ENCODE measurements at regions not wholly inside any gene's neighbourhood (a gene's known extent, or its start where the extent isn't known, plus 50 kb on each side); places are given as distances from the start of the nearest gene placed in this dataset.

DNA sequence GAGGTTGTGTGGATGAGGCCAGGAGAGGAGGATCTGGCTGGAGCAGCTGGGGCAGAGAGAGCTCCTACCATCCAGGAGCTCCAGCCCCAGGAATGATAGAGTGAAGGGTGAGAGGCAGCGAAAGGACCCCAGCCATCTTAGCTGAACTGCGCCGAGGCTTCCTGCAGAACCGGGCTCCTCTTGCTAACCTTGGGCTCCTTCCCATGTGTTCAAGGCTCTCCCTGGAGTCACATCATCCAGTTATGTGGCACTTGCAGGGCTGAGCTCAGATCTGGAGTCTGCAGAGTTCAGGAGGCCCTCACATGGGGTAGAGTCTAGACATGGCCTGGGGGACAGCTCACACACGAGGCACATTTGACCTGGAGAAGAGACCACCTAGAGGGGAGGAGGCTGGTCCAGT lies 225.0 kb upstream of the ZNF32 start:
- H2AFZ ChIP-seq (ENCODE audit: low read depth, low read length), result no peak overlapping the region
- H3K9me3 ChIP-seq (ENCODE audit: insufficient read depth, low read length), result no peaks in the 10 kb centered on the region
- H3K4me2 ChIP-seq (ENCODE audit: low read length), result no peak overlapping the region
- no peaks in the 10 kb centered on the region for H4K20me1 ChIP-seq (ENCODE audit: insufficient read depth, low read length)
- no peaks in the 10 kb centered on the region for H3K36me3 ChIP-seq (replicated peaks; ENCODE audit: low read depth, low read length)
- TF ChIP-seq CTCF (IDR thresholded peaks at IDR 0.05; ENCODE audit: low read depth, low read length), result no peak
- TF ChIP-seq EZH2phosphoT487 (IDR thresholded peaks at IDR 0.05; ENCODE audit: low read depth), result no peak
- no peak overlapping the region for H3K4me3 ChIP-seq (ENCODE audit: low read length)
- no peaks in the 10 kb centered on the region for H3K4me1 ChIP-seq (ENCODE audit: low read length)
- H3K27me3 ChIP-seq (ENCODE audit: low read depth, low read length), result no peaks in the 10 kb centered on the region
- no peak overlapping the region for H3K9ac ChIP-seq (ENCODE audit: low read length)
- no peak overlapping the region for H3K27ac ChIP-seq (ENCODE audit: low read length)
- H3K79me2 ChIP-seq (ENCODE audit: low read length), result no peaks in the 10 kb centered on the region

- Histone ChIP-seq H3K36me3 (replicated peaks; ENCODE audit: low read depth, low read length) (no peaks in the 10 kb centered on the region), H3K27me3 (ENCODE audit: low read depth, low read length) (no peaks in the 10 kb centered on the region), H3K4me1 (ENCODE audit: low read length) (no peaks in the 10 kb centered on the region), H3K9me3 (ENCODE audit: insufficient read depth, low read length) (no peaks in the 10 kb centered on the region), H3K4me2 (ENCODE audit: low read length) (no peak overlapping the region), H2AFZ (ENCODE audit: low read depth, low read length) (no peak overlapping the region), H3K9ac (ENCODE audit: low read length) (no peak overlapping the region), H3K4me3 (ENCODE audit: low read length) (no peak overlapping the region), H3K79me2 (ENCODE audit: low read length) (no peaks in the 10 kb centered on the region), H4K20me1 (ENCODE audit: insufficient read depth, low read length) (no peaks in the 10 kb centered on the region), H3K27ac (ENCODE audit: low read length) (no peak overlapping the region)
- TF ChIP-seq CTCF (IDR thresholded peaks at IDR 0.05; ENCODE audit: low read depth, low read length) (no peak), EZH2phosphoT487 (IDR thresholded peaks at IDR 0.05; ENCODE audit: low read depth) (no peak)
Observed at GRCh38 chr10:43872644-43873043, 224.0 kb upstream of the ZNF32 start.

- no peaks in the 10 kb centered on the region for H3K36me3 ChIP-seq (replicated peaks; ENCODE audit: low read depth, low read length)
- H2AFZ ChIP-seq (ENCODE audit: low read depth, low read length), result no peak overlapping the region
- no peak overlapping the region for H3K4me2 ChIP-seq (ENCODE audit: low read length)
- H3K9ac ChIP-seq (ENCODE audit: low read length), result no peak overlapping the region
- no peaks in the 10 kb centered on the region for H3K4me1 ChIP-seq (ENCODE audit: low read length)
- H4K20me1 ChIP-seq (ENCODE audit: insufficient read depth, low read length), result no peaks in the 10 kb centered on the region
- H3K79me2 ChIP-seq (ENCODE audit: low read length), result no peaks in the 10 kb centered on the region
- TF ChIP-seq EZH2phosphoT487 (IDR thresholded peaks at IDR 0.05; ENCODE audit: low read depth) (no peak), CTCF (IDR thresholded peaks at IDR 0.05; ENCODE audit: low read depth, low read length) (no peak)
- H3K9me3 ChIP-seq (ENCODE audit: insufficient read depth, low read length), result no peaks in the 10 kb centered on the region
- H3K27ac ChIP-seq (ENCODE audit: low read length), result no peak overlapping the region
- H3K27me3 ChIP-seq (ENCODE audit: low read depth, low read length), result no peaks in the 10 kb centered on the region
- H3K4me3 ChIP-seq (ENCODE audit: low read length), result no peak overlapping the region
Observed at GRCh38 chr10:43871545-43871944, 222.9 kb upstream of the ZNF32 start.

DNA sequence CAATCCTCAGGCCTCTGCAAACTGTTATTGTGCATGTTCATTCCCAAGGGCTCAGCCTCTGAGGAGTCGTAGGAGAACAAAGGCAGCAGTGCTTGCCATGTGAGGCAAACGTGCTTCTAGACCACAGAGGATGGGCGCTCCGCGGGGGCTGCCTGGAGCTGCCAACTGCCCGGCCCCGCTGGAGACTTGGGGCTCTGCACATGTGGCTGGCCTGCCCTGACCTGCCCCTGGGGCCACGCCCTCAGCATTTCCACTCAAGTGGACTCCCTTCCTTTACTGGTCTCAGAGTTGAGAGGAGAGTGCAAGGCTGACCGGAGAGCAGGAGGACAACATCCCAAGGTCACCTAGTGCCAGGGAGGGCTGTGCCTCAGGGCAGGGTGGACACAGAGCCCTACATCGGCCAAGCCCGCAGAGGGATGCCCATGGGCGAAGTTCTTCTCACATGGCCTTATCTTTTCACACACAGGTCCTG lies 222.3 kb upstream of the ZNF32 start:
- no peaks in the 10 kb centered on the region for H3K4me1 ChIP-seq (ENCODE audit: low read length)
- no peak overlapping the region for H3K9ac ChIP-seq (ENCODE audit: low read length)
- H3K27ac ChIP-seq (ENCODE audit: low read length), result no peak overlapping the region
- no peak overlapping the region for H2AFZ ChIP-seq (ENCODE audit: low read depth, low read length)
- H3K36me3 ChIP-seq (replicated peaks; ENCODE audit: low read depth, low read length), result no peaks in the 10 kb centered on the region
- H3K9me3 ChIP-seq (ENCODE audit: insufficient read depth, low read length), result no peaks in the 10 kb centered on the region
- TF ChIP-seq CTCF (IDR thresholded peaks at IDR 0.05; ENCODE audit: low read depth, low read length), result no peak
- no peak for TF ChIP-seq EZH2phosphoT487 (IDR thresholded peaks at IDR 0.05; ENCODE audit: low read depth)
- H3K4me3 ChIP-seq (ENCODE audit: low read length), result no peak overlapping the region
- H3K27me3 ChIP-seq (ENCODE audit: low read depth, low read length), result no peaks in the 10 kb centered on the region
- no peak overlapping the region for H3K4me2 ChIP-seq (ENCODE audit: low read length)
- no peaks in the 10 kb centered on the region for H3K79me2 ChIP-seq (ENCODE audit: low read length)
- no peaks in the 10 kb centered on the region for H4K20me1 ChIP-seq (ENCODE audit: insufficient read depth, low read length)
